GM12878 (cell line): ENCODE measurements at regions not wholly inside any gene's neighbourhood (a gene's known extent, or its start where the extent isn't known, plus 50 kb on each side); places are given as distances from the start of the nearest gene placed in this dataset.

Source experiments
- ATAC-seq: fragments of 200-7000 bp; cut with Tn5 transposase; 3 replicates; pipeline ENCODE4 v1.9.1; 2020; ENCODE audit warnings: mild to moderate bottlenecking, moderate library complexity
- BruUV-seq: library from RNA; stranded (reverse); fragments of 400-500 nt; replicated peaks from 2 replicates; lab custom pipeline; 2021; lab: Mats Ljungman, UMichigan
- CTCF ChIA-PET: fragments of 300-600 bp; sonication (Branson Sonifier 250); formaldehyde crosslinking; extraction: SDS; loops from one replicate; lab custom pipeline; 2021; ENCODE audit warnings: inconsistent platforms; lab: Yijun Ruan, JAX
- POLR2A ChIA-PET: fragments of 350-600 bp; formaldehyde crosslinking; extraction: SDS; loops from one replicate; lab custom pipeline; 2021; ENCODE audit warnings: inconsistent platforms; lab: Charles Lee
- RAD21 ChIA-PET: fragments of 300-600 bp; sonication (Branson Sonifier 250); formaldehyde crosslinking; loops from one replicate; lab custom pipeline; 2023; ENCODE audit warnings: antibody characterized with exemption; ENCODE audit not compliant: unreplicated experiment; lab: Charles Lee
- SMC1A ChIA-PET: fragments of 300-600 bp; sonication (Branson Sonifier 250); formaldehyde crosslinking; loops from one replicate; lab custom pipeline; 2023; ENCODE audit not compliant: unreplicated experiment, uncharacterized antibody; lab: Charles Lee
- DNase-seq: peaks from one replicate; pipeline ENCODE4 v3.0.0-alpha.2; 2011; ENCODE audit warnings: low read depth, low spot score
- FAIRE-seq: peaks from 3 replicates; lab custom pipeline; 2011; peaks lifted over from hg19 to GRCh38; lab: Jason Lieb, UNC
- H2AFZ ChIP-seq: 2 replicates; pipeline ENCODE4 v1.6.0; 2011; ENCODE audit warnings: low read depth, low read length, control low read depth; ENCODE audit not compliant: control insufficient read depth
- H3K27ac ChIP-seq: 2 replicates; pipeline ENCODE4 v1.5.1; 2011; ENCODE audit warnings: control low read depth; ENCODE audit not compliant: control insufficient read depth, insufficient read depth
- H3K27me3 ChIP-seq, 2 experiments: replicated peaks in 1 of 2; 2 replicates each; pipeline versions ENCODE4 v1.6.0 to v1.6.1; 2011; ENCODE audit warnings: low read length in 1 of 2; ENCODE audit not compliant: control insufficient read depth in 2 of 2, insufficient read depth in 2 of 2
- H3K36me3 ChIP-seq, 2 experiments: 2 replicates each; pipeline ENCODE4 v1.5.1; 2011; ENCODE audit warnings: low read length in 1 of 2; ENCODE audit not compliant: control insufficient read depth in 2 of 2, insufficient read depth in 2 of 2
- H3K4me1 ChIP-seq: 2 replicates; pipeline ENCODE4 v1.6.1; 2011; ENCODE audit warnings: mild to moderate bottlenecking, low read length, moderate library complexity, mixed read lengths; ENCODE audit not compliant: control insufficient read depth, insufficient read depth
- H3K4me2 ChIP-seq: 2 replicates; pipeline ENCODE4 v1.6.0; 2011; ENCODE audit warnings: control low read depth; ENCODE audit not compliant: control insufficient read depth, insufficient read depth
- H3K4me3 ChIP-seq: fragments of 200-600 bp; sonication (generic); 2 replicates; pipeline ENCODE4 v1.5.1; 2016
- H3K79me2 ChIP-seq: 2 replicates; pipeline ENCODE4 v1.6.0; 2011; ENCODE audit warnings: low read length; ENCODE audit not compliant: control insufficient read depth, insufficient read depth
- H3K9ac ChIP-seq: 2 replicates; pipeline ENCODE4 v1.8.0; 2011; ENCODE audit warnings: low read length, control low read depth, mixed read lengths; ENCODE audit not compliant: control insufficient read depth, insufficient read depth
- H3K9me3 ChIP-seq: replicated peaks from 3 replicates; pipeline ENCODE4 v1.5.1; 2011; ENCODE audit warnings: mild to moderate bottlenecking, low read length; ENCODE audit not compliant: control insufficient read depth, insufficient read depth
- H4K20me1 ChIP-seq: 2 replicates; pipeline ENCODE4 v1.6.0; 2011; ENCODE audit not compliant: control insufficient read depth, insufficient read depth
- EZH2 ChIP-seq: IDR thresholded peaks from 2 replicates; pipeline ENCODE4 v1.6.1; 2012; ENCODE audit warnings: low read depth, mild to moderate bottlenecking, control low read depth, inconsistent platforms, low read length, borderline replicate concordance; ENCODE audit not compliant: control insufficient read depth
- FOS ChIP-seq: IDR thresholded peaks from 3 replicates; pipeline ENCODE4 v1.6.1; 2011; ENCODE audit warnings: borderline replicate concordance; ENCODE audit not compliant: insufficient read length; ENCODE audit errors: extremely low read depth
- PAX8 ChIP-seq: fragments of 450-650 bp; IDR thresholded peaks from 2 replicates; pipeline ENCODE4 v1.6.1; 2017; ENCODE audit warnings: mild to moderate bottlenecking, moderate library complexity
- SPI1 ChIP-seq: IDR thresholded peaks from 2 replicates; pipeline ENCODE4 v1.6.1; 2011; ENCODE audit warnings: low read depth, mild to moderate bottlenecking, low read length, moderate library complexity, borderline replicate concordance; ENCODE audit not compliant: insufficient read depth
- ZSCAN29 ChIP-seq: fragments of 450-650 bp; IDR thresholded peaks from 2 replicates; pipeline ENCODE4 v1.6.1; 2017; ENCODE audit warnings: mild to moderate bottlenecking, moderate library complexity
- WGBS: methylation state at CpG from one replicate; pipeline ENCODE4 v1.1.6; 2016; ENCODE audit warnings: low lambda C conversion rate; ENCODE audit not compliant: insufficient replicate concordance, insufficient coverage; ENCODE audit errors: missing lambda C conversion rate; 5-methylcytosine and 5-hydroxymethylcytosine counted together
- in situ Hi-C: fragments of 300-500 bp; cut with MboI; formaldehyde crosslinking; loops from 9 replicates; pipeline ENCODE4 v1.14.3; 2018; ENCODE audit warnings: mixed read lengths
- intact Hi-C: fragments of 100-400 bp; cut with micrococcal nuclease; formaldehyde crosslinking; loops from one replicate; pipeline ENCODE4 v1.14.2; 2022; ENCODE audit not compliant: unreplicated experiment
- TF ChIP-seq, protein P1 (sequence below): fragments of 150-350 bp; IDR thresholded peaks from 2 replicates; pipeline ENCODE4 v1.6.1; 2014; ENCODE audit warnings: mild to moderate bottlenecking, low read depth, low read length
- TF ChIP-seq, protein P2 (sequence below): fragments of 450-650 bp; IDR thresholded peaks from 2 replicates; pipeline ENCODE4 v1.6.1; 2014; ENCODE audit warnings: mild to moderate bottlenecking
- TF ChIP-seq, protein P3 (sequence below): IDR thresholded peaks from 2 replicates; pipeline ENCODE4 v1.6.1; 2012; ENCODE audit warnings: low read length, inconsistent platforms

DNA sequence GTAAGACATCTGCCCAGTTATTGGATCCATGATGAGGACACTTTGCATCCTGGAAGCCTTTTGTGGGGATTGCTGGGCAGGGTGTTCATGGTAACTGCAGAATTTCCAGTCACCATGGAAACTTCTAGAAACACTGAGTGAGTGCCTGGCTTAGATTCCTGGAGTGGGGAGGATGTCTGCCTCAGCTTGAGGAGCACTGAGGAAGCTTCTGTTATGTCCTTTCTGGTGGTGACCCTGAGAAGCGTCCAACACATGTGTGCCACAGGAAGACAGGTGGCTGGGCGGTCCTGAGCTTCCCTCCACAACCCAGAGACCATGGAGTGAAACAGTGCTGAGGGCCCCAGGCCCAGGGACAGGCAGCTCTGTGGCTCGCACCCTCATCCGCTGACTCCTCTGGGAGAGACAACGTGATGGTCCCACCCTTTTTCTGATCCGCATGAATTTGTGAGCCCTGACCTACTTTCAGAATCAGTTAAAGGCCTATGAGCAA lies 191.8 kb upstream of the CXCL12 start:
- Histone ChIP-seq H3K9me3 (no peaks in the 10 kb centered on the region), H3K27me3 (no peaks in the 10 kb centered on the region), H3K4me2 (no peak overlapping the region), H3K4me3 (no peak overlapping the region), H3K36me3 (no peaks in the 10 kb centered on the region), H2AFZ (no peak overlapping the region), H3K9ac (no peak overlapping the region), H4K20me1 (no peaks in the 10 kb centered on the region), H3K79me2 (no peaks in the 10 kb centered on the region), H3K27ac (no peak overlapping the region), H3K4me1 (no peaks in the 10 kb centered on the region)
- ChIA-PET SMC1A (no interaction called here), RAD21 (no interaction called here), CTCF (no interaction called here), POLR2A (no interaction called here)
- intact Hi-C loops (loop anchor here (10.0 kb wide), 1 partner anchor 278 kb away; no protein-coding TSS in a partner anchor), in situ Hi-C loops (no loop called here)
- BruUV-seq = no TSS peak
- TF ChIP-seq, protein P1, sequence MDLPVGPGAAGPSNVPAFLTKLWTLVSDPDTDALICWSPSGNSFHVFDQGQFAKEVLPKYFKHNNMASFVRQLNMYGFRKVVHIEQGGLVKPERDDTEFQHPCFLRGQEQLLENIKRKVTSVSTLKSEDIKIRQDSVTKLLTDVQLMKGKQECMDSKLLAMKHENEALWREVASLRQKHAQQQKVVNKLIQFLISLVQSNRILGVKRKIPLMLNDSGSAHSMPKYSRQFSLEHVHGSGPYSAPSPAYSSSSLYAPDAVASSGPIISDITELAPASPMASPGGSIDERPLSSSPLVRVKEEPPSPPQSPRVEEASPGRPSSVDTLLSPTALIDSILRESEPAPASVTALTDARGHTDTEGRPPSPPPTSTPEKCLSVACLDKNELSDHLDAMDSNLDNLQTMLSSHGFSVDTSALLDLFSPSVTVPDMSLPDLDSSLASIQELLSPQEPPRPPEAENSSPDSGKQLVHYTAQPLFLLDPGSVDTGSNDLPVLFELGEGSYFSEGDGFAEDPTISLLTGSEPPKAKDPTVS = no peak
- no peak for TF ChIP-seq PAX8
- TF ChIP-seq, protein P2, sequence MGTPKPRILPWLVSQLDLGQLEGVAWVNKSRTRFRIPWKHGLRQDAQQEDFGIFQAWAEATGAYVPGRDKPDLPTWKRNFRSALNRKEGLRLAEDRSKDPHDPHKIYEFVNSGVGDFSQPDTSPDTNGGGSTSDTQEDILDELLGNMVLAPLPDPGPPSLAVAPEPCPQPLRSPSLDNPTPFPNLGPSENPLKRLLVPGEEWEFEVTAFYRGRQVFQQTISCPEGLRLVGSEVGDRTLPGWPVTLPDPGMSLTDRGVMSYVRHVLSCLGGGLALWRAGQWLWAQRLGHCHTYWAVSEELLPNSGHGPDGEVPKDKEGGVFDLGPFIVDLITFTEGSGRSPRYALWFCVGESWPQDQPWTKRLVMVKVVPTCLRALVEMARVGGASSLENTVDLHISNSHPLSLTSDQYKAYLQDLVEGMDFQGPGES = no peak
- TF ChIP-seq, protein P3, sequence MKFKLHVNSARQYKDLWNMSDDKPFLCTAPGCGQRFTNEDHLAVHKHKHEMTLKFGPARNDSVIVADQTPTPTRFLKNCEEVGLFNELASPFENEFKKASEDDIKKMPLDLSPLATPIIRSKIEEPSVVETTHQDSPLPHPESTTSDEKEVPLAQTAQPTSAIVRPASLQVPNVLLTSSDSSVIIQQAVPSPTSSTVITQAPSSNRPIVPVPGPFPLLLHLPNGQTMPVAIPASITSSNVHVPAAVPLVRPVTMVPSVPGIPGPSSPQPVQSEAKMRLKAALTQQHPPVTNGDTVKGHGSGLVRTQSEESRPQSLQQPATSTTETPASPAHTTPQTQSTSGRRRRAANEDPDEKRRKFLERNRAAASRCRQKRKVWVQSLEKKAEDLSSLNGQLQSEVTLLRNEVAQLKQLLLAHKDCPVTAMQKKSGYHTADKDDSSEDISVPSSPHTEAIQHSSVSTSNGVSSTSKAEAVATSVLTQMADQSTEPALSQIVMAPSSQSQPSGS = no peak
- no peak for TF ChIP-seq ZSCAN29
- TF ChIP-seq EZH2 = no peak
- no peak for TF ChIP-seq FOS
- TF ChIP-seq SPI1 = no peak
- DNase-seq (no peak), FAIRE-seq (no peak), ATAC-seq (no peak)
- 12% methylated on average over 6 of the region's 6 CpGs for WGBS
